ENCODE measurements at regions not wholly inside any gene's neighbourhood (a gene's known extent, or its start where the extent isn't known, plus 50 kb on each side); places are given as distances from the start of the nearest gene placed in this dataset.
"Not testable (repeated sequence)": the region's sequence is repeated elsewhere in the genome, so short reads cannot be mapped to it uniquely, and the experiment has no call there.

DNA sequence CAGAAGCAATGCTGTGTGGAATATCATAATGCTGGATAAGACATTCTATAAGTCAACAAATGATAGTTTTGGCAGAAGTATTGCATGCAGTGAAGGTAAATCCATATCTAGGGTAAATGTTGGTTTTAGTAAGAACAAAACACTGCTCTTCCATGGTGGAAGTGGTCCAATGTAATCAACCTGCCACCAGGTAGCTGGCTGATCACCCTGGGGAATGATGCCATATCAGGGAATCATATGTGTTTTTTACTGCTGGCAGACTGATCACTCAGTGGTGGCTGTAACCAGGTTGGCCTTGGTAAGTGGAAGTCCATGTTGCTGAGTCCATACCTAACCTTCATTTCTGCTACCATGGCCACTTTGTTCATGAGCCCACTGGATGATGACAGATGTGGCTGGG lies 74.0 kb upstream of the CENPE start:
- no peak overlapping the region for H3K4me3 ChIP-seq (ENCODE audit: low read depth, low read length)
- CTCF ChIA-PET, result no interaction called here
- TF ChIP-seq, protein P1, sequence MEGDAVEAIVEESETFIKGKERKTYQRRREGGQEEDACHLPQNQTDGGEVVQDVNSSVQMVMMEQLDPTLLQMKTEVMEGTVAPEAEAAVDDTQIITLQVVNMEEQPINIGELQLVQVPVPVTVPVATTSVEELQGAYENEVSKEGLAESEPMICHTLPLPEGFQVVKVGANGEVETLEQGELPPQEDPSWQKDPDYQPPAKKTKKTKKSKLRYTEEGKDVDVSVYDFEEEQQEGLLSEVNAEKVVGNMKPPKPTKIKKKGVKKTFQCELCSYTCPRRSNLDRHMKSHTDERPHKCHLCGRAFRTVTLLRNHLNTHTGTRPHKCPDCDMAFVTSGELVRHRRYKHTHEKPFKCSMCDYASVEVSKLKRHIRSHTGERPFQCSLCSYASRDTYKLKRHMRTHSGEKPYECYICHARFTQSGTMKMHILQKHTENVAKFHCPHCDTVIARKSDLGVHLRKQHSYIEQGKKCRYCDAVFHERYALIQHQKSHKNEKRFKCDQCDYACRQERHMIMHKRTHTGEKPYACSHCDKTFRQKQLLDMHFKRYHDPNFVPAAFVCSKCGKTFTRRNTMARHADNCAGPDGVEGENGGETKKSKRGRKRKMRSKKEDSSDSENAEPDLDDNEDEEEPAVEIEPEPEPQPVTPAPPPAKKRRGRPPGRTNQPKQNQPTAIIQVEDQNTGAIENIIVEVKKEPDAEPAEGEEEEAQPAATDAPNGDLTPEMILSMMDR (IDR thresholded peaks at IDR 0.05; ENCODE audit: insufficient read depth, low read depth, low read length), result no peak
- no peak for DNase-seq (ENCODE audit: low read depth)
- H3K36me3 ChIP-seq (ENCODE audit: control insufficient read depth, insufficient read depth, low read length), result no peaks in the 10 kb centered on the region
- POLR2A ChIA-PET, result no interaction called here
- no peaks in the 10 kb centered on the region for H3K27me3 ChIP-seq (ENCODE audit: control insufficient read depth, insufficient read depth, low read length)

DNA sequence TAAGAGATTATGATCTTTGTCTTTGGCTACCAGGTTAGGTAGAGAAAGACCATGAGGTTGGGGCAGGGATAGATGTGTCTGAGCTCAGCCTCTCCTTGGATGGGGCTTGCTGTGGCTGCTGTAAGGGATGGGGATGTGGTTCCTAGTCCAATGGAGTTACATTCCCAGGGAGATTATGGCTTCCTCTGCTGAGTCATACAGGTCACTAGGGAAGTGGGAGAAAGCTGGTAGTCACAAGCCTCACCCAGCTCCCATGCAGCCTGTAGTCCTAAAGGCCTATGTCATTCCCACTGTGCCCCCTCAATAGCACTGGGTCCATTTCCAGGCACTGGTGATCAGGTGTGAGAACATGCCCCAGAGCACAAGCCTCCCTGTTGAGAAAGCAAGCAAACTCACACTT lies 70.6 kb upstream of the CENPE start:
- Histone ChIP-seq H3K36me3 (ENCODE audit: control insufficient read depth, insufficient read depth, low read length) (no peaks in the 10 kb centered on the region), H3K27me3 (ENCODE audit: control insufficient read depth, insufficient read depth, low read length) (no peaks in the 10 kb centered on the region), H3K4me3 (ENCODE audit: low read depth, low read length) (no peak overlapping the region)
- CTCF ChIA-PET, result no interaction called here
- no peak for DNase-seq (ENCODE audit: low read depth)
- POLR2A ChIA-PET, result no interaction called here
- TF ChIP-seq, protein P1 (IDR thresholded peaks at IDR 0.05; ENCODE audit: insufficient read depth, low read depth, low read length), result no peak

DNA sequence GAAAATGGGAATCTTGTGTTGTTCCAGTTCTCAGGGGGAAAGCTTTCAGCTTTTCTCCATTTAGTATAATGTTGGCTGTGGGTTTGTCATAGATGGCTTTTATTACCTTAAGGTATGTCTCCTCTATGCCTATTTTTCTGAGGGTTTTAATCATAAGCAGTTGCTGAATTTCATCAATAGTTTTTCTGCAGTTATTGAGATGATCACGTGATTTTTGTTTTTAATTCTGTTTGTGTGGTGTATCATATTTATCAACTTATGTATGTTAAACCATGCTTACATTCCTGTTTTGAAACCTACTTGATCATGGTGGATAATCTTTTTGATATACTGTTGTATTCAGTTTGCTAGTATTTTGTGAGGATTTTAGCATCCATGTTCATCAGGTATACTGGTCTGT lies 66.8 kb upstream of the CENPE start:
- no peak overlapping the region for H3K4me3 ChIP-seq (ENCODE audit: low read depth, low read length)
- no peaks in the 10 kb centered on the region for H3K36me3 ChIP-seq (ENCODE audit: control insufficient read depth, insufficient read depth, low read length)
- no peak for DNase-seq (ENCODE audit: low read depth)
- H3K27me3 ChIP-seq (ENCODE audit: control insufficient read depth, insufficient read depth, low read length), result no peaks in the 10 kb centered on the region
- TF ChIP-seq, protein P1 (IDR thresholded peaks at IDR 0.05; ENCODE audit: insufficient read depth, low read depth, low read length), result no peak
- ChIA-PET POLR2A (no interaction called here), CTCF (no interaction called here)

DNA sequence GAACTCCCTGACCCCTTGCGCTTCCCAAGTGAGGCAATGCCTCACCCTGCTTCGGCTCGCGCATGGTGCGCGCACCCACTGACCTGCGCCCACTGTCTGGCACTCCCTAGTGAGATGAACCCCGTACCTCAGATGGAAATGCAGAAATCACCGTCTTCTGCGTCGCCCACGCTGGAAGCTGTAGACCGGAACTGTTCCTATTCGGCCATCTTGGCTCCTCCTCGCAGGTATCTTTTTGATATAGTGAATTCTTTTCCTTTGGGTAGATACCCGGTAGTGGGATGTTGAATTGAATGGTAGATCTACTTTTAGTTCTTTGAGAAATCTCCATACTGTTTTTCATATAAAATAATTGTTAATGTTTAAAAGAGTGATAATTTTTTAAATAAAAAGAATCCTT lies 57.9 kb upstream of the CENPE start:
- H3K36me3 ChIP-seq (ENCODE audit: control insufficient read depth, insufficient read depth, low read length); H3K4me3 ChIP-seq (ENCODE audit: low read depth, low read length); CTCF ChIA-PET; H3K27me3 ChIP-seq (ENCODE audit: control insufficient read depth, insufficient read depth, low read length); POLR2A ChIA-PET; DNase-seq (ENCODE audit: low read depth): not testable (repeated sequence)

All from BJ (cell line).